Stimulated activated naive CD8-positive, alpha-beta T cell treated with anti-CD3 and anti-CD28 coated beads, Interleukin-15, Interleukin-2, amounts not matched to agents 100 U/mL and 50 U/mL, for 24 hours (primary cell): ENCODE measurements at regions not wholly inside any gene's neighbourhood (a gene's known extent, or its start where the extent isn't known, plus 50 kb on each side); places are given as distances from the start of the nearest gene placed in this dataset.
"Not testable (repeated sequence)": the region's sequence is repeated elsewhere in the genome, so short reads cannot be mapped to it uniquely, and the experiment has no call there.

Source experiments
- ATAC-seq: fragments of 150-1000 bp; cut with Tn5 transposase; one replicate; pipeline ENCODE4 v1.10.0; 2021
- DNase-seq: peaks from one replicate; pipeline ENCODE4 v3.0.0; 2021

- DNase-seq (no peak), ATAC-seq (no peak)
Measured at GRCh38 chrX:114272096-114272686, 311.7 kb upstream of the HTR2C start.

GRCh38 chrX:114270371-114270770 lies 313.5 kb upstream of the HTR2C start:
- ATAC-seq, DNase-seq: not testable (repeated sequence)

GRCh38 chrX:114268643-114269042 lies 315.2 kb upstream of the HTR2C start:
- ATAC-seq: no peak
- DNase-seq: no peak

GRCh38 chrX:114267142-114267541 lies 316.7 kb upstream of the HTR2C start:
- no peak for DNase-seq
- ATAC-seq: no peak

- ATAC-seq: no peak
Measured at GRCh38 chrX:114252186-114252585, 331.7 kb upstream of the HTR2C start.

GRCh38 chrX:114251575-114251974 lies 332.3 kb upstream of the HTR2C start:
- ATAC-seq (no peak), DNase-seq (no peak)

More at GRCh38 chrX:114252186-114252585, 331.7 kb upstream of the HTR2C start:
- no peak for DNase-seq

- DNase-seq (no peak), ATAC-seq (no peak)
Measured at GRCh38 chrX:114221445-114221844, 362.4 kb upstream of the HTR2C start.

- DNase-seq (no peak), ATAC-seq (no peak)
Measured at GRCh38 chrX:114210879-114211278, 373.0 kb upstream of the HTR2C start.

- DNase-seq: no peak
- no peak for ATAC-seq
Measured at GRCh38 chrX:114201622-114202021, 382.3 kb upstream of the HTR2C start.

- no peak for DNase-seq
Measured at GRCh38 chrX:114181195-114181594, 402.7 kb upstream of the HTR2C start.

GRCh38 chrX:114178126-114178525 lies 405.8 kb upstream of the HTR2C start:
- ATAC-seq: no peak
- DNase-seq: no peak

More at GRCh38 chrX:114181195-114181594, 402.7 kb upstream of the HTR2C start:
- no peak for ATAC-seq

- DNase-seq, ATAC-seq: not testable (repeated sequence)
Measured at GRCh38 chrX:114167276-114167675, 416.6 kb upstream of the HTR2C start.

GRCh38 chrX:114166601-114167000 lies 417.3 kb upstream of the HTR2C start:
- ATAC-seq (no peak), DNase-seq (no peak)

- DNase-seq (no peak), ATAC-seq (no peak)
Measured at GRCh38 chrX:114165537-114165936, 418.3 kb upstream of the HTR2C start.

- no peak for ATAC-seq
- DNase-seq: no peak
Measured at GRCh38 chrX:114162068-114162735, 421.7 kb upstream of the HTR2C start.

GRCh38 chrX:114152801-114153200 lies 431.1 kb upstream of the HTR2C start:
- DNase-seq: no peak
- no peak for ATAC-seq

GRCh38 chrX:114152130-114152529 lies 431.8 kb upstream of the HTR2C start:
- DNase-seq (no peak), ATAC-seq (no peak)

- DNase-seq: no peak
- ATAC-seq: no peak
Measured at GRCh38 chrX:114134465-114134864, 449.4 kb upstream of the HTR2C start.

- DNase-seq (no peak), ATAC-seq (no peak)
Measured at GRCh38 chrX:114127411-114128025, 456.4 kb upstream of the HTR2C start.

GRCh38 chrX:114127005-114127404 lies 456.9 kb upstream of the HTR2C start:
- ATAC-seq (no peak), DNase-seq (no peak)

GRCh38 chrX:114101081-114101480 lies 482.8 kb upstream of the HTR2C start:
- ATAC-seq (no peak), DNase-seq (no peak)

GRCh38 chrX:114097866-114098265 lies 486.0 kb upstream of the HTR2C start:
- no peak for ATAC-seq
- DNase-seq: no peak

- ATAC-seq (no peak), DNase-seq (no peak)
Measured at GRCh38 chrX:114097427-114097826, 486.5 kb upstream of the HTR2C start.

- DNase-seq: no peak
- no peak for ATAC-seq
Measured at GRCh38 chrX:114095789-114096188, 488.1 kb upstream of the HTR2C start.
